ENCODE measurements at regions not wholly inside any gene's neighbourhood (a gene's known extent, or its start where the extent isn't known, plus 50 kb on each side); places are given as distances from the start of the nearest gene placed in this dataset.
"Not testable (repeated sequence)": the region's sequence is repeated elsewhere in the genome, so short reads cannot be mapped to it uniquely, and the experiment has no call there.

- DNase-seq (ENCODE audit: low spot score) = no peak
- intact Hi-C loops (cut with DNase I) = no loop called here
Measured at GRCh38 chr1:178020968-178021640, 51.2 kb upstream of the SEC16B start.

GRCh38 chr1:178021950-178022349 is 52.1 kb upstream of the SEC16B start:
- DNase-seq (ENCODE audit: low spot score) = no peak
- intact Hi-C loops (cut with DNase I) = no loop called here

GRCh38 chr1:178023181-178023618 is 53.3 kb upstream of the SEC16B start:
- intact Hi-C loops (cut with DNase I) = no loop called here
- no peak for DNase-seq (ENCODE audit: low spot score)

GRCh38 chr1:178024504-178024903 is 54.6 kb upstream of the SEC16B start:
- DNase-seq (ENCODE audit: low spot score) = no peak
- intact Hi-C loops (cut with DNase I) = no loop called here

GRCh38 chr1:178025613-178026356 is 55.9 kb upstream of the SEC16B start:
- DNase-seq (ENCODE audit: low spot score) = no peak
- intact Hi-C loops (cut with DNase I) = no loop called here

GRCh38 chr1:178028841-178029481 is 59.1 kb upstream of the SEC16B start:
- intact Hi-C loops (cut with DNase I) = no loop called here

GRCh38 chr1:178030467-178030866 is 60.6 kb upstream of the SEC16B start:
- no peak for DNase-seq (ENCODE audit: low spot score)

More at GRCh38 chr1:178028841-178029481, 59.1 kb upstream of the SEC16B start:
- DNase-seq (ENCODE audit: low spot score) = no peak

GRCh38 chr1:178031856-178032320 is 62.0 kb upstream of the RASAL2 start:
- peak; percentile 89 for DNase-seq (ENCODE audit: low spot score)
- intact Hi-C loops (cut with DNase I) = loop anchor here (2.0 to 5.0 kb wide), 3 partner anchors 23 to 250 kb away; no protein-coding TSS in a partner anchor

More at GRCh38 chr1:178030467-178030866, 60.6 kb upstream of the SEC16B start:
- intact Hi-C loops (cut with DNase I) = loop anchor here (5.0 kb wide), 2 partner anchors 157 to 252 kb away; no protein-coding TSS in a partner anchor

GRCh38 chr1:178033019-178033418 is 60.9 kb upstream of the RASAL2 start:
- intact Hi-C loops (cut with DNase I) = loop anchor here (2.0 to 5.0 kb wide), 3 partner anchors 22 to 249 kb away; no protein-coding TSS in a partner anchor
- no peak for DNase-seq (ENCODE audit: low spot score)

GRCh38 chr1:178034676-178035075 is 59.2 kb upstream of the RASAL2 start:
- DNase-seq (ENCODE audit: low spot score) = no peak
- intact Hi-C loops (cut with DNase I) = loop anchor here (5.0 kb wide), 4 partner anchors 58 to 248 kb away; partner anchors contain the start of gene RASAL2

- DNase-seq (ENCODE audit: low spot score) = no peak
- intact Hi-C loops (cut with DNase I) = loop anchor here (5.0 kb wide), 2 partner anchors 56 to 74 kb away; partner anchors contain the start of gene RASAL2
Measured at GRCh38 chr1:178036090-178036489, 57.8 kb upstream of the RASAL2 start.

GRCh38 chr1:178037510-178038253 is 56.2 kb upstream of the RASAL2 start:
- intact Hi-C loops (cut with DNase I) = loop anchor here (2.0 to 5.0 kb wide), 3 partner anchors 19 to 75 kb away; partner anchors contain the start of gene RASAL2
- DNase-seq (ENCODE audit: low spot score) = peak; percentile 94

- intact Hi-C loops (cut with DNase I) = loop anchor here (2.0 to 5.0 kb wide), 3 partner anchors 18 to 76 kb away; partner anchors contain the start of gene RASAL2
- no peak for DNase-seq (ENCODE audit: low spot score)
Measured at GRCh38 chr1:178038372-178038771, 55.5 kb upstream of the RASAL2 start.

- intact Hi-C loops (cut with DNase I) = loop anchor here (2.0 to 5.0 kb wide), 3 partner anchors 17 to 78 kb away; partner anchors contain the start of gene RASAL2
- no peak for DNase-seq (ENCODE audit: low spot score)
Measured at GRCh38 chr1:178039891-178040290, 54.0 kb upstream of the RASAL2 start.

- intact Hi-C loops (cut with DNase I); DNase-seq (ENCODE audit: low spot score): not testable (repeated sequence)
Measured at GRCh38 chr1:178043940-178044339, 50.0 kb upstream of the RASAL2 start.
